HUES48 (cell line): ENCODE measurements at regions not wholly inside any gene's neighbourhood (a gene's known extent, or its start where the extent isn't known, plus 50 kb on each side); places are given as distances from the start of the nearest gene placed in this dataset.

Experiments used
- H3K27ac ChIP-seq: one replicate; pipeline ENCODE4 v1.7.0; 2013; ENCODE audit warnings: low read depth, low read length, inconsistent platforms
- H3K27me3 ChIP-seq: 2 replicates; pipeline ENCODE4 v1.6.1; 2013; ENCODE audit warnings: mild to moderate bottlenecking, low read length; ENCODE audit not compliant: control insufficient read depth, insufficient read depth
- H3K36me3 ChIP-seq: 2 replicates; pipeline ENCODE4 v1.6.1; 2013; ENCODE audit warnings: low read length; ENCODE audit not compliant: control insufficient read depth, insufficient read depth
- H3K4me1 ChIP-seq: 2 replicates; pipeline ENCODE4 v1.6.1; 2013; ENCODE audit warnings: mild to moderate bottlenecking, low read length; ENCODE audit not compliant: control insufficient read depth, insufficient read depth
- H3K4me3 ChIP-seq: 2 replicates; pipeline ENCODE4 v1.5.1; 2013; ENCODE audit warnings: mild to moderate bottlenecking, low read depth, low read length
- H3K9ac ChIP-seq: 2 replicates; pipeline ENCODE4 v1.6.1; 2013; ENCODE audit warnings: mild to moderate bottlenecking, low read depth, low read length, moderate library complexity
- H3K9me3 ChIP-seq: 2 replicates; pipeline ENCODE4 v1.6.1; 2013; ENCODE audit warnings: low read length; ENCODE audit not compliant: control insufficient read depth, insufficient read depth

GRCh38 chr15:63434576-63435186, 53.0 kb upstream of the CA12 start:
- no peak overlapping the region for H3K9ac ChIP-seq
- H3K27me3 ChIP-seq, result no peaks in the 10 kb centered on the region

DNA sequence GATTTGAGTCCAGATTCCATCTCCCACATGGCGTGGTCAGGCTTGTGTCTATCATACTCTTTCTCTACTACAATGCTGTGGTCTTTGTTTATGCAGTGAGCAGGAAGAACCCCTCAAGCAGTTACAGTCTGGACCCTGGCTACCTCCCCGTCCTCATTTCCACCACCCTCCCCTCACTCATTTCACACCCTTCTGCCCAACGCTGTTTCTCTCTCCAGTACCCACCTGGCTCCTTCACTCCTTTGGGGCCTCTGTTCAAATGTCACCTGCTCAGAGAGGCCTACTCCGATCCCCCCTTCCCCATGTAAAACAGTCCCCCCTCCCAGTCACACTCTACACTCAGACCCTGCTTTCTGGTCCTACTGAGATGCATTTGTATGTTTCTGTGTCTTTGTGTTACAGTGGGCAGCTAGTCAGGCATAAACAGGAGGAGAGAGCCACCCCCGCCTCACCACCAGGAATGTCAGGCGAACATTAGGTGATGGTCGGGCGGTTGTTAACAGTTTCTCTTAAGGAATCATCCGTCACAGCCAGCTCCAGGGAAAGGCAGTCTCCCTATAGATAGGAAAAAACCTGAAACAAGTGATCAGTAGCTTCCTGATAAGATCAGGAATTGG, 53.7 kb upstream of the CA12 start:
- peaks cover 22% of the 10 kb centered on the region for H3K4me1 ChIP-seq
- H3K4me3 ChIP-seq, result no peak overlapping the region
- no peaks in the 10 kb centered on the region for H3K36me3 ChIP-seq
- H3K27ac ChIP-seq, result no peak overlapping the region
- no peak overlapping the region for H3K9ac ChIP-seq
- H3K27me3 ChIP-seq, result no peaks in the 10 kb centered on the region
- H3K9me3 ChIP-seq, result no peaks in the 10 kb centered on the region

More at GRCh38 chr15:63434576-63435186, 53.0 kb upstream of the CA12 start:
- Histone ChIP-seq H3K4me1 (peaks cover 22% of the 10 kb centered on the region), H3K27ac (no peak overlapping the region), H3K36me3 (no peaks in the 10 kb centered on the region), H3K9me3 (no peaks in the 10 kb centered on the region), H3K4me3 (no peak overlapping the region)

- Histone ChIP-seq H3K27me3 (no peaks in the 10 kb centered on the region), H3K9ac (no peak overlapping the region), H3K27ac (peak overlapping the region; percentile 29), H3K36me3 (no peaks in the 10 kb centered on the region), H3K4me3 (no peak overlapping the region), H3K9me3 (no peaks in the 10 kb centered on the region), H3K4me1 (peaks cover 22% of the 10 kb centered on the region)
These were observed 54.7 kb upstream of the CA12 start for GRCh38 chr15:63436341-63436740.

GRCh38 chr15:63436872-63437375, 55.3 kb upstream of the CA12 start:
- H3K4me3 ChIP-seq, result no peak overlapping the region

GRCh38 chr15:63439536-63440264, 58.1 kb upstream of the CA12 start:
- no peak overlapping the region for H3K4me3 ChIP-seq
- no peaks in the 10 kb centered on the region for H3K9me3 ChIP-seq
- no peaks in the 10 kb centered on the region for H3K27me3 ChIP-seq
- H3K9ac ChIP-seq, result no peak overlapping the region
- H3K27ac ChIP-seq, result no peak overlapping the region
- H3K36me3 ChIP-seq, result no peaks in the 10 kb centered on the region
- H3K4me1 ChIP-seq, result peaks cover 18% of the 10 kb centered on the region

More at GRCh38 chr15:63436872-63437375, 55.3 kb upstream of the CA12 start:
- H3K36me3 ChIP-seq, result no peaks in the 10 kb centered on the region
- H3K9ac ChIP-seq, result no peak overlapping the region
- H3K27ac ChIP-seq, result peak overlapping the region; percentile 29
- no peaks in the 10 kb centered on the region for H3K9me3 ChIP-seq
- H3K4me1 ChIP-seq, result peaks cover 22% of the 10 kb centered on the region
- H3K27me3 ChIP-seq, result no peaks in the 10 kb centered on the region

- Histone ChIP-seq H3K9ac (no peak overlapping the region), H3K36me3 (no peaks in the 10 kb centered on the region), H3K27me3 (no peaks in the 10 kb centered on the region), H3K4me3 (no peak overlapping the region), H3K27ac (no peak overlapping the region), H3K4me1 (peaks cover 12% of the 10 kb centered on the region; the same call in 1 of the 2 replicates), H3K9me3 (no peaks in the 10 kb centered on the region)
These were observed 58.6 kb upstream of the CA12 start for GRCh38 chr15:63440265-63440648.

GRCh38 chr15:63440756-63441155, 59.1 kb upstream of the CA12 start:
- no peaks in the 10 kb centered on the region for H3K36me3 ChIP-seq
- no peak overlapping the region for H3K27ac ChIP-seq
- no peaks in the 10 kb centered on the region for H3K27me3 ChIP-seq
- no peak overlapping the region for H3K9ac ChIP-seq
- H3K4me3 ChIP-seq, result no peak overlapping the region
- H3K4me1 ChIP-seq, result 0 out of 2 replicates have a peak, but pooled peaks cover 11% of the 10 kb centered on the region
- no peaks in the 10 kb centered on the region for H3K9me3 ChIP-seq

DNA sequence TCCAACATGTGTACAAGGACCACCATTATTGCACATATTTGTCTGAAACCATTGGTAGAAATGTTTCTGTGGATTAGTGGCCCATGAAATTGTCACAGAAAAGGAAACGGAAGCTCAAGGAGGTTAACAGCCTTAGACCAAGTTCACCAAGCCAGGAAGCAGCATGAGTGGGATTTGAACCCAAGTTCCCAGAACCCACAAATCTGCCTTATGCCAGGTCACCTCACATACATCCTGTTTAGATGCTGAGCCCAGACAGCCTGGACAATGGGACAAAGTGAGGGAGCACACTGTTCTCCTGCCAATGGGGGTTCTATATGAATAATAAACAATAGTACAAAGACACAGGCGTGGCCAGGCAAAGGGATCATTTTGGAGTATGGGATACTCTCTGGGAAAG, 59.6 kb upstream of the CA12 start:
- H3K27ac ChIP-seq, result no peak overlapping the region
- no peaks in the 10 kb centered on the region for H3K9me3 ChIP-seq
- no peak overlapping the region for H3K4me3 ChIP-seq
- no peaks in the 10 kb centered on the region for H3K27me3 ChIP-seq
- no peak overlapping the region for H3K9ac ChIP-seq
- H3K4me1 ChIP-seq, result 0 out of 2 replicates have a peak, but pooled peaks cover 11% of the 10 kb centered on the region
- no peaks in the 10 kb centered on the region for H3K36me3 ChIP-seq

DNA sequence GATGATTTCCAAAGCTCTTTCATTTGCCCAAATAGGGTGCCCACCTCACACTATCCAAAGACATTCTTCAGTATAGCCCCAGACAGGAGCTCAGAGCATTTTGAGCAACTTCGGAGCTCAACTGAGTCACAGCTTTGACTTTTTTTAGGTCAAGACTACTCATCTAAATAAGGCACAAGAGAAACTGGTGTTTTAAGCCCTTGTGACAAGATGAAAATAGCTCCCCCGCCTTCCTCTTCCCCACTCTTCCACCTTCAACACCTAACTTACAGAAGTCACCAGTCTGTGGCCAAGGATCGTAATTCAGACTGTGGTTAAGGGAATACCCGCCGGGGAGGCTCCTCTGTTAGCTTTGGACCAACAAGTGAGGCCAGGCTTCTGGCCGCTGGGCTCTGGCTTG, 60.4 kb upstream of the CA12 start:
- Histone ChIP-seq H3K9me3 (no peaks in the 10 kb centered on the region), H3K27ac (no peak overlapping the region), H3K4me3 (no peak overlapping the region), H3K27me3 (no peaks in the 10 kb centered on the region), H3K36me3 (no peaks in the 10 kb centered on the region), H3K9ac (no peak overlapping the region), H3K4me1 (peaks cover 11% of the 10 kb centered on the region)

DNA sequence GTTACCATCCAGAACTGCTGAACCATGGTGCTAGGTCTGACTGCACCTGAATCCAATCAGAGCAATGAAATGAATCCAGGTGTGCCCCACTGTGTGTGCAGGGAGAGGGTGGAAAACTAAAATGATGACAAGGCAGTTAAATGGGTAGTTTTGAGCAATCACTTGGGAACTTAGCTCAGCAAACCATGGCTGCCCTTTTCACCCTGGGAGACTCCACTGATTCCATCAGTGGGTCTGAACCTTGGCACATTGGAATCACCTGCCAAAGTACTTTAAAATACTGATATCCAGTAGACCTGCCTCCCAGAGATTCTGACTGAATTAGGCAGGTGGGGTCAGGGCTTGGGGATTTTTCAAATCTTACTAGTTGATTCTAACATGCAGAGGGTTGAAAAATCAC, 59.8 kb upstream of the USP3 start:
- H3K4me3 ChIP-seq, result no peak overlapping the region
- H3K4me1 ChIP-seq, result peaks cover 17% of the 10 kb centered on the region
- no peak overlapping the region for H3K27ac ChIP-seq
- H3K9me3 ChIP-seq, result no peaks in the 10 kb centered on the region
- no peaks in the 10 kb centered on the region for H3K36me3 ChIP-seq
- H3K27me3 ChIP-seq, result no peaks in the 10 kb centered on the region
- H3K9ac ChIP-seq, result no peak overlapping the region

DNA sequence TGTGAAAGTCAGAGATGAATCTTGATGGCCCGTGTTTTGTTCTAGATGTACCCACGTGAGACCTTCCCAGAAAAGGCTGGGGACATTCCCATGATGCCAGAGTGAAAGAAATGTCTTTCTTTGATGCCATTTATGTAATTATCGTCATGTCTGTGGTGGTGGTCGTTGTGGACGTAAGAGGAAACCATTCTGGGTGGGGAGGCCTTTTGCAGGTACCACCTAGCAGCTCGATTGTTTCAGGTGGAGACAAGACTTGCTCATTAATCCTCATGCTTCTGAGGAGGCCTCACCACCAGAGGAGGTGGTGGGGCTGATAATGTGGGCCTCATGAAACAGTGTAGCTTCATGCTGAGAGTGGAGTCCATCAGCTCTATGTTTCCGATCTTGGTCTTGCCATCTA, 58.1 kb upstream of the USP3 start:
- H3K9me3 ChIP-seq, result no peaks in the 10 kb centered on the region
- peaks cover 21% of the 10 kb centered on the region for H3K4me1 ChIP-seq
- no peaks in the 10 kb centered on the region for H3K36me3 ChIP-seq

More for the DNA sequence above, 58.1 kb upstream of the USP3 start:
- Histone ChIP-seq H3K27ac (no peak overlapping the region), H3K9ac (no peak overlapping the region), H3K27me3 (no peaks in the 10 kb centered on the region), H3K4me3 (no peak overlapping the region)
